Caki2 (cell line): ENCODE measurements at regions not wholly inside any gene's neighbourhood (a gene's known extent, or its start where the extent isn't known, plus 50 kb on each side); places are given as distances from the start of the nearest gene placed in this dataset.

Source experiments
- DNase-seq: peaks from one replicate; pipeline ENCODE4 v3.0.0-alpha.2; 2015; ENCODE audit warnings: low read depth
- in situ Hi-C: cut with HindIII; loops from 2 replicates; pipeline ENCODE4 v1.10.0; 2016; ENCODE audit warnings: low sequenced_read_pairs, low pct_unique_long_range_greater_than_20kb, mixed read lengths

GRCh38 chr6:167643223-167643622 is 183.5 kb upstream of the AFDN start:
- in situ Hi-C loops = no loop called here

DNA sequence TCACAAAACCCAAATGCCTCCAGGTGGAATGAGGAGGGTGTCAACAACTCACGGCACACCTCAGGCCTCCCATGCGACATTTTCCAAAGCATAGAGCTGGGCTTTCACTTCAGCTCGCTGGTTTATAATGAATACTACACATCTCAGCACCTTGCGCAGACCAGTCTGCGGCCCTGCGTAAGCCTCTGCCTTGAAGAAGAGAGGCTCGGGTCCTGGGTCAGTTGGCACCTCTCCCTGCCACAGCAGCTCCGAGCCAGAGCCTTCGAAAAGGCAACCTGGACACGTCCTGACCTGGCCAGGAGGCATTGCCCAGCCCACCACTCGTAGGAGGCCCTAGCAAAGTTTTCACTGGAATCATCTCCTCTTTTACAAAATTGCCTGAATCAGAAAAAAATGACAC is 183.0 kb upstream of the AFDN start:
- DNase-seq = no peak
- in situ Hi-C loops = no loop called here

More at GRCh38 chr6:167643223-167643622, 183.5 kb upstream of the AFDN start:
- no peak for DNase-seq

DNA sequence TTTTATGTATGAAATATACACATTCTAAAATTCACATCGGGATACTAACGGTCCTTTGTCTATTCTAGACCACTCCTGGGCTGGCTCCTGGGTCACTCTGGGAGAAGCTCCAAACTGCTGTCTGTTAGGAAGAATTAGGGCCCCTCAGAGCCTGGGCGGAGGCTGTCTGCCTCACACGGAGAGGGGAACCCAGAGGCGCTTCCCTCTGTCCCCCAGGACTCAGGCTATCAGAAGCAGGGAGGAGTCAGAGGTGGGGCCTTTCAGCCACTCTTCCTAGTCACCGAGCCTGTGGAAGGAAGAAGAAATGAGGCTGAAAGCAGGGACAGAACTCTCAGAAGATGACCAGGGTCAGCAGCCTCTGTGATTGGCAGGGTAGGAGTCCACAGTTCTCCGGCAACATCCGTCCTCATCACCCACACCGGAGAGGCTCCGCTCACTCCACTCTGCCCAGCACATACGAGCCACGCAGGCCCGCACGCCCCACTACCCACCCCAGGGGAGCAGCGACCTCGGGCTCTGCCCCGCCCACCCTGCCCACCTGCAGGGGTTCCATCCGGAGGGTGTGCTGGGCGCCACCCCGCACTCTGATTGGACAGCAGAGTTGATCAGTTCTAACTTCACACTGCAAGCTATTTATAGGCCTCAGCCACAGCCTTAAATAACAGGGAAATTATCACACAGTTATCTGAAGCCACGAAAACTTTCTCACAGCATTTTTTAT is 182.1 kb upstream of the AFDN start:
- in situ Hi-C loops = no loop called here

GRCh38 chr6:167645368-167645767 is 181.3 kb upstream of the AFDN start:
- no peak for DNase-seq
- in situ Hi-C loops = no loop called here

More for the DNA sequence above, 182.1 kb upstream of the AFDN start:
- no peak for DNase-seq

GRCh38 chr6:167647306-167647705 is 179.4 kb upstream of the AFDN start:
- in situ Hi-C loops = no loop called here
- no peak for DNase-seq

- DNase-seq = no peak
- in situ Hi-C loops = no loop called here
Measured at GRCh38 chr6:167647737-167648470, 178.8 kb upstream of the AFDN start.

GRCh38 chr6:167648501-167649278 is 178.0 kb upstream of the AFDN start:
- DNase-seq = no peak
- in situ Hi-C loops = no loop called here

DNA sequence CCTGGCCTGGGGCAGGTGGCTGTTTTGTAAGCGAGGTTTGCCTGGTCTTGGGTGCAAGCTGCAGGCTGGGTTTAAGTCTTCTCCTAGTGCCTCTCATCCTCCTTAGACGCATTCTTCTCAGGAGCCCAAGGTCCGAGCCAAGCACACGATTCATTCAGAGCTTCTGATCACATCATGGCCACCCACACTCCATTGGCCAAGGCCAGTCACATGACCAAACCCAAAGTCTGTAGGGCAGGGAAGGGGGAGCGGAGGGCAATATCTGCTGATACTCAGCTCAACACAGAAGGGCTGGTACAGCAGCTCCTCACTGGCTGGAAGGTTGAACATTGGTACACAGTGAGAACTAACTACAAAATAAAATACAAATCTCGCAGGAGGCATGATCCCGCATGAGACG is 177.2 kb upstream of the AFDN start:
- no peak for DNase-seq
- in situ Hi-C loops = no loop called here

GRCh38 chr6:167650730-167651317 is 175.9 kb upstream of the AFDN start:
- in situ Hi-C loops = no loop called here
- DNase-seq = no peak

DNA sequence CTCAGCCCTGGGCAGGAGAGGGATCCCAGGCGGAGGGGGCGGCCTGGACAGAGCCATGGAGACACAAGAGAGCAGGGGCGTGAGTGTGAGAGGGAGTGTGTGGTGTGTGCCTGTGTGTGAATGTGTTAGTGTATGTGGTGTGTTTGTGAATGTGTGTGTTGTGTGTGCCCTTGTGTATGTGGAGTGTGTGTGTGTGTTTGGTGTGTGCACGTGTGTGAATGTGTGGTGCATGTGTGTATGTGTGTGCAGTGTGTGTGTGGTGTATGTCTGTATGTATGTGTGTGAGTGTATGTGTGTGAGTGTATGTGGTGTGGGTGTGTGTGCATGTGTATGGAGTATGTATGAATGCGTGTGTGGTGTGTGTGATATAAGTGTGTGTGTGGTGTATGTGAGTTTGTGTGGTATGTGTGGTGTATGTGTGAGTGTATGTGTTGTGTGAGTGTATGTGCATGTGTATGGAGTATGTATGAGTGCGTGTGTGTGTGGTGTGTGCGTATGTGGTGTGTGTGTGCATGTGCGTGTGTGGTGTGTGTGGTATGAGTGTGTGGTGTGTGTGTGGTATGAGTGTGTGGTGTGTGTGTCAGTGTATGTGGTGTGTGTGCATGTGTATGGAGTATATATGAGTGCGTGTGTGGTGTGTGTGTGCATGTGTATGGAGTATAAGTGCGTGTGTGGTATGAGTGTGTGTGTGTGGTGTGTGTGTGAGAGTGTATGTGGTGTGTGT is 175.2 kb upstream of the AFDN start:
- in situ Hi-C loops = no loop called here
- DNase-seq = no peak

DNA sequence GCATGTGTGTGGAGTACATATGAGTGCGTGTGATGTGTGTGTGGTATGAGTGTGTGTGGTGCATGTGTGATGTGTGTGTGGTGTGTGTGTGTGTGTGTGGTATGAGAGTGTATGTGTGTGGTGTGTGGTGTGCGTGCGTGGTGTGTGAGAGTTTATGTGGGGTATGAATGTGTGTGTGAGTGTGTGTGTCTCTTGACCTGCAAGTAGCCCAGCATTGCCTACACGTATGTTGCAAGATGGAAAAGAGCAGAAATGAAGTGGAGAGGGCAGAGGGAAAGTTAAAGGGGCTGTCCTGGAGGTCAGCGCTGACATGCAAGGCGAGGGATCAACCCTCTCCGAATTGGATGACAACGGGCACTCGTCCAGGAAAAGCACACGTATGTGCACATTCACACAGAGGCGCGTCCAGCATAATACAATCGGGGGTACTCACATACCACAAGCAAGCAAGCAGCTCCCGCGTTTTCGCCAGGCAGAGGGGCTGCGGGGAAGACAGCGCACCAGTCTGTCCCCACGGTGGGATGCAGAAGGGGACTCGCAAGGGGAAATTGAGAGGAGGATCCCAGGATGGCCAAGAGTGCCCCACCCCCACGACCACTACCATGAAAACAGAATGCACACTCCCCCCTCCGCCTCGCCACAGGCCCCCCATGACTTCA is 174.5 kb upstream of the AFDN start:
- in situ Hi-C loops = no loop called here
- DNase-seq = no peak

DNA sequence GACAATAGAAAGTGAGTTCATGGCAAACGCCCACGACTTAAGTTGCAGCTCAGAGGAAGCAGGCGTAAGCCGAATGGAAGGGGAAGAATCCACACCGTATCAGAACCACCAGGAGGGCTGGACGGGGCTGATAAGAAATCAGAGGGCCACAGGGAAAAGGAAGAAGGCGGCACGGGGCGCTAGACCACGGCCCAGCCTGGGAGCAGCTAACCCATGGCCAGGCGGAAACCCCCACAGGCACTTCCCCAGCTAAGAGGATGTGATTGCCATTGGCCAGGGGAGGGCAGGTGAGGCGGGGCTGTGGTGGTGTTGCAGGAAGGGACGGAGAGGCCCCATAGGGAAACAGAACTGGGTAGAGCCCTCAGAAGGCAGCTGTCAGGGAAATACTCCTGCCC is 174.0 kb upstream of the AFDN start:
- in situ Hi-C loops = no loop called here
- no peak for DNase-seq

GRCh38 chr6:167653561-167653960 is 173.2 kb upstream of the AFDN start:
- in situ Hi-C loops = no loop called here

DNA sequence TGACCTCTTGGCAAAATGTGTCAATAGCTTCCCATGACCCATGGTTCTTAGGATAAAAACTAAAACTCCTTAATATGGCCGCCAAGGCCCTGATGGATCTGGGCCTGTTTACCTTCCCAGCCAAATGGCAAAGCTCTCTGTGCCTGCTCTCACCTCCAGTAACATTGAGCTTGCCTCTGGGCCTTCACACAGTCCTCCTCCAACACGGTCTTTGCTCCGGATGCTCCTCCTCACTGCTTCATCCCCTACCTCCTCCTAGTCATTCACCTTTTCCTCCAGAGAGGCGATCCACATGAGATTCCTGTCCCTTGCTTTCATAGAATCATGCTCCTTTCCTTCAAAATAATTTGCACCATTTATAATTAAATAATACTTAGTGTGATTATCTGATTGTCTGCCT is 172.3 kb upstream of the AFDN start:
- no peak for DNase-seq
- in situ Hi-C loops = no loop called here

More at GRCh38 chr6:167653561-167653960, 173.2 kb upstream of the AFDN start:
- no peak for DNase-seq

DNA sequence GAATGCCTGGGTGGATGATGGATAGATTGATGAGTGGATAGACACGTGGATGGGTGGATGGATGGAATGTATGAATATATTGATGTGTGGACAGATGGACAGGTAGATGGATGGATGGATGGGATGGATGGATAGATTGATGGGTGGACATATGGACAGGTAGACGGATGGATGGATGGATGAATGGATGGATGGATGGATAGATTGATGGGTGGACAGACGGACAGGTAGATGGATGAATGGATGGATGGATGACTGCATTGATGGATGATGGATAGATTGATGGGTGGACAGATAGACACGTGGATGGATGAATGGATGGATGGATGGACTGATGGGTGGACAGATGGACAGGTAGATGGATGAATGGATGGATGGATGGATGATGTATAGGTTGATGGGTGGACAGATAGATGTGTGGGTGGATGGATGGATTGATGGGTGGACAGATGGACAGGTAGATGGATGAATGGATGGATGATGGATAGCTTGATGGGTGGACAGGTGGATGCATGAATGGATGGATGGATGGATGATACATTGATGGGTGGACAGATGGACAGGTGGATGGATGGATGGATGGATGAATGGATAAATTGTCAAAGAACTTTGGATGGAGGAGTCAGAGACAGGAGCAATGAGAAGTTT is 171.4 kb upstream of the AFDN start:
- in situ Hi-C loops = no loop called here
- no peak for DNase-seq

DNA sequence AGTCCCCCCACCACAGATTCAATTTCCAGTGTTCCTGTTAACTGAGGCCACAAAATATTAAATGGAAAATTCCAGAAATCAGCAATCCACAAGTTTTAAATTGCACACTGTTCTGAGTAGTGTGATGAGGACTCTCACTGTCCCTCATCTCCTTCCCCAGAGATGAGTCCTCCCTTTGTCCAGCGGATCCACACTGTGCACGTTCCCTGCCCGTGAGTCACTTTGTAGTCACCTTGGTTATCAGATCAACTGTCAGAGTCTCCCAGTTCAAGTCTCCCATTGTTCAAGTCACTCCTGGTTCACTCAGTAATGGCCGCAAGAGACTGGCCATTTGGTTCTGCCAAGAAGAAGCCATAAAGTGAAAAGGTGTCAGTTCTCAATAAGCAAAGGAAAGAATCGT is 168.6 kb upstream of the AFDN start:
- in situ Hi-C loops = no loop called here
- no peak for DNase-seq

DNA sequence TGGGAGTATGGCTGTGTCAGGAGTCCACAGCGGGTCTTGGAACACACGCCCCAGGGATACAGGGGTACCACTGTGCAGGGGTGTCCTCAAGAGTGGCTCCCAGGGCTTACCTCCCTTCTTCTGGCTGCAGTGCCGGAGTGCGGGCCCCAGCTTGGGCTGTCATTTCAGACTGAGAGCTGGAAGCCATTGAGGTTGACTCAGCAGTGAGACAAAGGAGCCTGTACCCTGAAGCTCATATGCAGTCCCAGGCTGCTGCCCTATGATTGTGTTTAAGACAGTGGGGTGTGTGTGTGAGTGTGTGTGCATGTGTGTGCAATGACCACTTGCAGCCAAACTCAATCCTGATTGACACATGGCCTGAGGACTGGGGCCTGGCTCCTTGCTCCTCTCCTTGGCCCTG is 167.7 kb upstream of the AFDN start:
- DNase-seq = no peak
- in situ Hi-C loops = no loop called here
